Stimulated activated CD4-positive, alpha-beta T cell treated with anti-CD3 and anti-CD28 coated beads, Interleukin-15, amount 100 ng/mL, for 1 hour (primary cell): ENCODE measurements at regions not wholly inside any gene's neighbourhood (a gene's known extent, or its start where the extent isn't known, plus 50 kb on each side); places are given as distances from the start of the nearest gene placed in this dataset.

ENCODE experiments used
- DNase-seq, 2 donors: peaks; one replicate each; pipeline ENCODE4 v3.0.0-alpha.2; 2020; ENCODE audit warnings: low read depth in 1 of 2, low spot score in 1 of 2

GRCh38 chr9:36728651-36729520, 156.2 kb downstream of the MELK start:
- peak; percentile 30 to 42 for DNase-seq

GRCh38 chr9:36729906-36730305, 157.2 kb downstream of the MELK start:
- DNase-seq: no peak

DNA sequence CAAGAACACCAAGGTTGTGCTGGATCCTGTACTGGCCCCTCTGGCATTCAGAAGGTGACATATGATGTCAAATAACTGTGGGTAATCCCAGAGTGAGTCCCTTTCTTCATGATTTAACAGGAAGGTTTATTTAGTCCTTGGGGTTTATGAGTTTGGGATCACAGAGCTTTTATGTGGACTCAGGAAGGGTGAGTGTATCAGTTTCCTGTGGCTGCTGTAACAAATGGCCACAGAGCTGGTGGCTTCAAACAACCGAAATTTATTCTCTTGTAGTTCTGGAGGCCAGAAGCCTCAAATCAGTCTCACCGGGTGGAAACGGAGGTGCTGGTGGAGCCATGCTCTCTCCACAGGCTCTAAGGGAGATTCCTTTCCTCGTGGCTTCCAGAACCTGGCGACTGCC, 157.7 kb downstream of the MELK start:
- no peak for DNase-seq

DNA sequence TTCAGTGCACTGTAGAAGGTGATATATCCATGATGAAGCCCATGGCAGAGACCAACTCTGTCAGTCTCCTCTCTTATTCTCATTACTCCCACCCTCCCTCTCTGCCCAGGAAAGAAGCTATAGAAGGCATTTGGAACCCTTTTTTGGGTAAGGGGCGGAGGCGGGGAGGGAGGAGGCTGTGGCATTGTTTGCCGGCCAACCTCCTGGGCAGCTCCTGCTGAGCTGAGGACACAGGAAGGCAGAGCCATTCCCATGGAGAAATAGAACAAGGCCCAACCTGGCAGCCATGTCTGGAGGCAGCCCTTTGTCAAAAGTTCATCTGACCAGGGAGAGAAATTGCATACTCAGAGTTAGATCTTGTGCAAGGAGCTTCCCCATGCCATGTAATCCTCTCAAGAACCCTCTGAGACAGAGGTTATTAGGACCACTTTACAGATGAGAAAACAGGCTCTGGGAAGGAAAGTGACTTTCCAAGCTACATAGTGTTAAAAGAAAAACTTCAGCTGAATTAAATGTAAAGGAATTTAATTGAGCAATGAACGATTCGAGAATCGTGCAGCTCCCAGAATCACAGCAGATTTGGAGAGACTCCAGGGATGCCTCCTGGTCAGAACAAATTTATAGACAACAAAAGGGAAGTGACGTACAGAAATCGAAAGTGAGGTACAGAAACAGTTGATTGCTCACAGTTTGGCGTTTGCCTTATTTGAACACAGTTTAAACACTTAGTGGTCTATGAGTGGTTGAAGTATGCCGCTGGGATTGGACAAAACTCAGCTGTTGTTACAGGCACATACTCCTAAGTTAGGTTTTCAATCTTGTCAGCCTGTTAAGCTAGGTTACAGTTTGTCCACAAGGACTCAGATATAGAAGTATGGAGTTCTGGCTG, 158.6 kb downstream of the MELK start:
- no peak for DNase-seq

DNA sequence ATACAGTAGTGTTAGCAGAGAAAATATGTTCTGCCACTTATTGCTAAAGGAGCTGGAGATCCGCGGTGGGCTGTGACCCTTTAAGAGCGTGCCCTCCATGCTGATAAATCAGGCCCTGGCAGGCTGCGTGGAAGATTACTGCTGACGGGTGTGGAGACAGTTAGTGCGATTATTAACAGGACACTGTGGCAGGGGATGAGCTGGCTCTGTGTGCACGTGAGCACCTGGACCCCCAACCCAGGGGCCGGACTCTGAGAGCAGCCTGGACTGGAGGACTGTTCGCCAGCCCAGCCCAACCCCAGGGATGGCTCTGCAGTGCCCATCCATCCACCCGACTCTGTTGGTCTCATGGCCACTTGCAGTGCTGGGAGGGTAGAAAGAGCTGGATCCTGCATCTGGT, 162.0 kb downstream of the MELK start:
- no peak for DNase-seq

- no peak for DNase-seq
These were observed 164.0 kb downstream of the MELK start for GRCh38 chr9:36736648-36737047.

DNA sequence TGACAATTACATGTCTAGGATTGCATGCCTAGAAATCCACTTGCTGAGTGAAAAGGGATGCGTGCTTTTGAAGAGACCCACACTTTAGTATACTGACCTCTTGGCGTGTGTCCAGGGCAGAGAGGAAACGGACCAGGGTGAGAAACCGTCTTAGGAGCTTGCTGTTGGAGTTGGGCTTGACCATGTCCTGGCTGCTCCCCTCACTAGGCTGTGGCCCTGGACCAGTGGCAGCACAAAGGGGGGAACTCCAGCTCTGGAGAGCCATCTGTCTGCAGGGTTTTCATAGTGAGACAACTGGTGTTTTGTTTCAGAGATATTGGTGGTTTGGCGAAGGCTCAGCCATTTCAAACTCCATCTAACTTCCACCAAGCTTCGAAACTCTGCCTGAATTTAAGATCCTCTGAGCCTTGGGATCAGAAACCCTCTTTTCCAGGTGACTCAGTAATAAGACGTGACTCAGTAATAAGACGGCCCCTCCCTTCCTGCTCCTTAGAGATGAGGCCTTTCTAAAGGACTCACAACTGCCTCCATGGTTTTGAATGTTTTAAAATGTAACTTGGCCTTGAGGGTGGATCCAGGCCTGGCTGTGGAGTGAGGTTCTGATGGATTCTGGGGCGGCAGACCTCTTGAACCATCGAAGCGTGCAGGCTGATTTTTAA, 165.8 kb downstream of the MELK start:
- no peak for DNase-seq

DNA sequence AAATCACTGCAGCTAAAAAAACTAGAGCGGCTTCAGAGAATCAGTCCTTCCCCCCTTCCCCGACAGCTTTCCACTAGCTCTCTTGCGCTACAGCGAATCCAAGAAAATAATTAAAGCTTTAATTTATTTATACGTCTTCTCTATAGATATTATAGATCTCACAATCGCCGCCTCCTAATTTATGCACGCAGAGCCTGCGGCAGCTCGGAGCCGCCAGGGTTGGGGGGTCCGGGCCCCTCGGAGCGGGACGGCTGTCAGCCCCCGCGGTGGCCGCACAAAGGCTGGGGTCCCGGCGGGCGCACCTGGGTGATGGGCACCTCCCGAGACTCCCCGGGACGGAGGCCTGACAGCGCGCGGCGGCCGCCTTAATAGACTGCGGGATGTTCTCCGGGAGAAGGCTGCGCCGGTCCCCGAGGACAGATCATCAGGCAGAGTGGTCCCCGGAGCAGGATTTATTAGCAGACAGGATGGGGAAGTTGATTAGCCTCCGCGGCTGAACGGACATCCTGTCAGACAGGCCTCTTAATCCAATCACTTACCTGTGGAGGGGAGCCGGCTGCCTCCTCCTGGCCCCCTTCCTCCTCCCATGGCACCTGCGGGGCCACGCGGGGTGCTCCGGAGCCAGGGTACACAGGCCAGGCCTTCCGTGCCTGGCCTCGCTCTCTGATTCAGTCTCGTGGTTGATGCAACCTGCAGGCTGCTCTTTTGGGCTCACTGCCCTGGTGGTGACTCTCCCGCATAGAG, 166.8 kb downstream of the MELK start:
- DNase-seq: no peak

GRCh38 chr9:36742264-36742663, 169.6 kb downstream of the MELK start:
- no peak for DNase-seq

- DNase-seq: no peak
These were observed 172.0 kb downstream of the MELK start for GRCh38 chr9:36744678-36745077.

- DNase-seq: no peak
These were observed 173.3 kb downstream of the MELK start for GRCh38 chr9:36745977-36746376.

DNA sequence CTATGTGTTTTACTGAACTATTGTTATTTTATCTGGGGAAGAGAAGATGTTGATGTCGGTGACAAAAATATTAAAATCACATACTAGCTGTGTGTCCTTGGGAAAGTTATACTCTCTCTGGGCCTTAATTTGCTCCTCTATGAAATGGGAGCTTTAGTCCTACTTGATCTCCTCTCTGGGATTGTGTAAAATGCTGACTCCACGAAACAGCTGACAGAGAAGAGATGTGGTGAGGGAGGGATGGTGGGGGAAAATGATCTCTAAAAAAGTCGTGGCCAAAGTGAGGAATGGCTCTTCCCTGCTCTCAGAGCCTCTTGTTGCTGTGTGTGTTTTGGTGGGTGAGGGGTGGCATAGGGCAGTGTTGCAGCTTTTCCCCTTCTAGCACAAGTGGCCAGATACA, 173.7 kb downstream of the MELK start:
- DNase-seq: no peak

GRCh38 chr9:36748322-36748899, 175.7 kb downstream of the MELK start:
- DNase-seq: no peak

DNA sequence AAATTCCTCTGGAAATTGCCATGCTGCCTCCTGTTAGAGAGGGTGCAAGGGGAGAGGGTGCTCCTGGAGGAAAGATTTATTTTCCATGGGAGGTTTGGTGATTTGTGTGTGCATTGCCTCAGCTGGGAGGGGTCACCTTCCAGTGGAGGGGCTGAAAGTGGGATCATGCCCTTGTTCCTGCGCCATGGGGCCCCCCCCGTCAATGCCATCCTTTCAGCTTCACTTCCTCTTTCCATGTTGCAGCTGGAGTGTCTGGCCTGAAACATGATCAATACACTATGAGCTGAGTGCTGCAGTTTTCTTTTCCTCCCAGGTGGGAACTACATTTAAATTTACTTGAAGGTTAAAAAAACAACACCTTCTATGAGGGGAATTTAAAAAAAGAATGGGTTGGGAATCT, 176.8 kb downstream of the MELK start:
- DNase-seq: no peak

GRCh38 chr9:36750630-36751029, 177.9 kb downstream of the MELK start:
- DNase-seq: no peak

DNA sequence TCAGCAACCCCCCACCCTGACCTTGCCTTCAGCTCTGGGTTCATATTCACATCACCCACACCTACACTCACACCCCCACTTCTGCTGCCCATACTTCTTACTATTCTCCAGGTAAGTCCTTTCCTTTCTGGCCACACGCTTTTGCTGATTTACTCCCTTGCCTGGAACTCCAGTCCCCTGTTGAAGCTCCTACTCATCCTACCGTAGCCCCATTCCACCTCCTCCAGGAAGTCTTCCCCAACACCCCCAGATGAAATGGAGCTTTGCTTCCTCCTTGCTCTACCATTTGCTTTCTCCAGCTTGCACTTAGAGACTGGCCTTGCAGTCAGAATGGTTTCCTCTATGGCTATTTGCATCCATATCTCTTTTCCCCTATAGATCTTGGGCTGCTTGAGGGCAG, 182.3 kb downstream of the MELK start:
- DNase-seq: no peak

- DNase-seq: no peak
These were observed 186.4 kb downstream of the MELK start for GRCh38 chr9:36759141-36759540.

- DNase-seq: no peak
These were observed 187.3 kb downstream of the MELK start for GRCh38 chr9:36759976-36760375.

GRCh38 chr9:36760667-36761420, 188.1 kb downstream of the MELK start:
- DNase-seq: no peak

DNA sequence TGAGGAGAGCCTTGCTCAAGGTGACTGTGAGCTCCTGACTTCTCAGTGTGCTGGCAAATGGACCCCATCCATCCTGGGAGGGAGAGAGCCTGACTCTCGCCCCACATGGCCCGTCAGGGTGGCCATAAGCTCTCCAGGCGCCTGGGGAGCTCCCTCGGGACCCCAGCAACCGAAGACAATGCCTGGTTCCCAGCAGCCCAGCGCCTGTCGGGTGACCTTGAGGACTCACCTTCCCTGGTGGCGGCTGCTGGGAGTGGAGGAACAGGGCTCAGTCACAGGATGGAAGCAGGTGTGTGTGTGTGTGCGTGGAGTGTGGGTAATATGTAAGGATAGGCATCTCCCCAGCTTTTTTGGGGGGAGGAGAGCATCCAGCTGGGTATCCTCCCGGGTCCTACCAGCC, 190.3 kb downstream of the MELK start:
- DNase-seq: no peak
